Neutrophil (primary cell): ENCODE measurements at regions not wholly inside any gene's neighbourhood (a gene's known extent, or its start where the extent isn't known, plus 50 kb on each side); places are given as distances from the start of the nearest gene placed in this dataset.

ENCODE experiments used
- H3K27ac ChIP-seq: fragments of 200-600 bp; sonication (generic); 2 replicates; pipeline ENCODE4 v1.5.1; 2016; ENCODE audit warnings: mild to moderate bottlenecking, moderate library complexity
- H3K27me3 ChIP-seq: fragments of 200-600 bp; sonication (generic); 2 replicates; pipeline ENCODE4 v1.6.0; 2016; ENCODE audit warnings: mild to moderate bottlenecking
- H3K36me3 ChIP-seq: fragments of 200-600 bp; sonication (generic); 2 replicates; pipeline ENCODE4 v1.5.1; 2017
- H3K4me1 ChIP-seq, 2 experiments: fragments of 200-600 bp in 1 of 2; sonication (generic) in 1 of 2; 1 replicate in 1 of 2; 2 replicates in 1 of 2; pipeline versions ENCODE4 v1.5.1 to v1.6.1; 2013 to 2016; ENCODE audit warnings: low read depth in 1 of 2, low read length in 1 of 2, mild to moderate bottlenecking in 1 of 2, moderate library complexity in 1 of 2; ENCODE audit not compliant: control insufficient read depth in 1 of 2, insufficient read depth in 1 of 2
- H3K4me3 ChIP-seq, 2 experiments: fragments of 200-600 bp in 1 of 2; sonication (generic) in 1 of 2; 1 replicate in 1 of 2; 2 replicates in 1 of 2; pipeline ENCODE4 v1.5.1; 2013 to 2016; ENCODE audit warnings: low read depth in 1 of 2, low read length in 1 of 2, mild to moderate bottlenecking in 1 of 2, moderate library complexity in 1 of 2
- H3K9me3 ChIP-seq: fragments of 200-600 bp; sonication (generic); 2 replicates; pipeline ENCODE4 v1.5.1; 2016
- CTCF ChIP-seq: fragments of 200-600 bp; sonication (generic); IDR thresholded peaks from 2 replicates; pipeline ENCODE4 v1.5.1; 2016; ENCODE audit warnings: antibody characterized with exemption

DNA sequence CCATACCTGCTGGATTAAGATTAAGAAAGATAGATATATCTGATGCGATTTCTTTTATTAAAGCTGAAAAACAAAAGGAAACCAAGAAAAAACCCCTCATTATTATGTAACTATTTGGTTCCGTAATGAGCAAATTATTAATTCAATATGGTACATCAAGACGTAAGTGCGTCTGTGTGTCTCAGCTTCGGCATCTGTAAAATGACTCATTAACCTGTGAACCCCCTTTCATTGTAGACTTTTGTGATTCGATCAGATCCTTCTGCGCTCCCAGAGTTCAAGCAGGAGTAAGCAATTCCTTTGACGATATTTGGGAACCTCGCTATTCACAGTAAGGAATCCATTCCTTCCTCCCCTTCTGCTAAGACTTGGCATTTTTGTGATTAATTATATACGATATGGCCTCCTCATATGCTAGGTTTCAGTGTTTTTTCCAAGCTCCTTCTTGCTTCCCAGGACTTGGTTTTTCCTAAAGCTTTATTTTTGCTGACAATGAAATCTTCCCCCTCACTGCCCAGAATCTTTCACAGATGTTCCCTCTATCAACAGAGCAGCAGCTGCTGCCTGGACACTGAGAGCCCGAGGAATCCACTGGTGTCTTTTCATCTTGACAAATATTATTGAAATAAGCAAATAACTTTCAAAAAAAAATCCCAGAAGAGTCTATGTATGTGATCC lies 171.7 kb upstream of the CELF2 start:
- H3K36me3 ChIP-seq = no peaks in the 10 kb centered on the region
- TF ChIP-seq CTCF = no peak
- no peaks in the 10 kb centered on the region for H3K27me3 ChIP-seq
- H3K9me3 ChIP-seq = no peaks in the 10 kb centered on the region
- H3K4me1 ChIP-seq = no peaks in the 10 kb centered on the region
- H3K4me3 ChIP-seq = no peak overlapping the region
- no peak overlapping the region for H3K27ac ChIP-seq

DNA sequence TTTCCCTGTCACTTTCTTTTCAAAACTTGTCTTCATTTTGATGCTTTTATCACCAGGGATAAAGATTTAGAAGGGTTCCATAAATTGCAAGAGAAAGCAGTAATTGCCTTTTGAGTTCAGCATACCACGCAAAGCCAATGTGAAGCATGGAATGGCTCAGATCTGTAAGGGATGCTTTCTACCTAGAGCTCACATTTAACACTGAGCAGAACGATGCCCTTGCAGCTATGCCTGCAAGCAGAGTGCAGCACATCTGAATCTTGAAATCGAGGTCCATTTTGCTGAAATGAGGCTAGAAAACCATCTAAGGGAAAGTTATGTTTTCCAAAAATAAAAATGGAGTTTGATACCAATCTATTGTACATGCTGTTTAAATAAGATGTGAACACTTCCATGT lies 171.2 kb upstream of the CELF2 start:
- Histone ChIP-seq H3K27ac (no peak overlapping the region), H3K36me3 (no peaks in the 10 kb centered on the region), H3K27me3 (no peaks in the 10 kb centered on the region), H3K4me1 (no peaks in the 10 kb centered on the region), H3K4me3 (no peak overlapping the region), H3K9me3 (no peaks in the 10 kb centered on the region)
- no peak for TF ChIP-seq CTCF

DNA sequence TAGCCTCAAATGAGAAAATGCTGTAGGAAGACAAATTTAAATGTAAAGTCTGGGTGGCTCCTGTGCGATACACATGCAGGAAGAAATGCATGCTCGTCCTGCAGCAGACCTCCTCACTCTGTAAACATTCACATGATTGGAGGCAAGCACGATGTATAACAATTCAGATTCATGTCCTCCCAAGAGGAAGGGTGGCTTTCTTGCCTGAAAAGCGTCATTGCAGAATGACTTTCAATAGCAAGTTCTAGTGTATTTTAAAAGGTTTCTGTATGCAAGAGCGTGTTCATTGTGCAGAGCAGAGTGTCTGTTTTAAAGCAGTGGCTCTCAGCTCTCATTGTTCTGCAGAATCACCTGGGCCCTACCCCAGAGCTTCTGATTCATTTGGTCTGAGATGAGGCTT lies 170.3 kb upstream of the CELF2 start:
- no peaks in the 10 kb centered on the region for H3K9me3 ChIP-seq
- TF ChIP-seq CTCF = no peak
- no peaks in the 10 kb centered on the region for H3K4me1 ChIP-seq
- no peak overlapping the region for H3K4me3 ChIP-seq
- H3K27ac ChIP-seq = no peak overlapping the region
- no peaks in the 10 kb centered on the region for H3K27me3 ChIP-seq
- H3K36me3 ChIP-seq = no peaks in the 10 kb centered on the region

GRCh38 chr10:10848488-10849111 lies 169.1 kb upstream of the CELF2 start:
- H3K9me3 ChIP-seq = no peaks in the 10 kb centered on the region
- no peaks in the 10 kb centered on the region for H3K27me3 ChIP-seq
- H3K4me3 ChIP-seq = no peak overlapping the region
- H3K36me3 ChIP-seq = no peaks in the 10 kb centered on the region
- no peak for TF ChIP-seq CTCF
- H3K27ac ChIP-seq = no peak overlapping the region
- no peaks in the 10 kb centered on the region for H3K4me1 ChIP-seq

DNA sequence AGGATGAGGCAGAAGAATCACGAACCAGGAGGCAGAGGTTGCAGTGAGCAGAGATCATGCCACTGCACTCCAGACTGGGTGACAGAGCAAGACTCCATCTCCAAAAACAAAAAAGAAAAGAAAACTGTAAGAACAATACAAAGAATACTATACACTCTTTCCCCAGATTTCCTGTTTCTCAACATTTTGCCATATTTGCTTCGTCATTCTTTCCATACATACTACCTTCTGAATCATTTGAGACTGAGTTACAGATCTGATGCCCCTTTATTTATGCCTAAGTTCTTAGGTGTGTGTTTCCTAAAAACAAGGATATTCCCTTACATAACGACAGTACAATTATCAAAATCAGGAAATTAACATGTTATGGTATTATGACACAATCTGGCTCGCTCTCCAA lies 168.4 kb upstream of the CELF2 start:
- no peaks in the 10 kb centered on the region for H3K36me3 ChIP-seq
- TF ChIP-seq CTCF = no peak
- H3K4me1 ChIP-seq = no peaks in the 10 kb centered on the region
- no peaks in the 10 kb centered on the region for H3K9me3 ChIP-seq
- H3K4me3 ChIP-seq = no peak overlapping the region
- no peaks in the 10 kb centered on the region for H3K27me3 ChIP-seq
- H3K27ac ChIP-seq = no peak overlapping the region
